Colonic mucosa (tissue), 4 donors: ENCODE measurements at regions not wholly inside any gene's neighbourhood (a gene's known extent, or its start where the extent isn't known, plus 50 kb on each side); places are given as distances from the start of the nearest gene placed in this dataset.

Source experiments
- DNase-seq: peaks from one replicate; pipeline ENCODE4 v3.0.0-alpha.2; 2020
- H3K27ac ChIP-seq: fragments of 200-600 bp; one replicate; pipeline ENCODE4 v1.8.0; 2021
- H3K27me3 ChIP-seq: fragments of 200-600 bp; one replicate; pipeline ENCODE4 v1.8.0; 2021
- H3K36me3 ChIP-seq: fragments of 200-600 bp; one replicate; pipeline ENCODE4 v1.8.0; 2021
- H3K4me1 ChIP-seq: fragments of 200-600 bp; one replicate; pipeline ENCODE4 v1.8.0; 2021; ENCODE audit warnings: mild to moderate bottlenecking
- H3K4me3 ChIP-seq: fragments of 200-600 bp; one replicate; pipeline ENCODE4 v1.8.0; 2021
- H3K9ac ChIP-seq, 2 donors: one replicate each; pipeline ENCODE4 v1.7.0; 2013; ENCODE audit warnings: control low read depth in 2 of 2, low read depth in 2 of 2, low read length in 2 of 2
- H3K9me3 ChIP-seq: fragments of 200-600 bp; one replicate; pipeline ENCODE4 v1.8.0; 2021
- intact Hi-C: fragments of 100-400 bp; cut with DNase I; formaldehyde crosslinking; loops from one replicate; pipeline ENCODE4 v1.14.1; 2022
- TF ChIP-seq, protein P1 (sequence below): fragments of 200-600 bp; IDR thresholded peaks from one replicate; pipeline ENCODE4 v1.8.0; 2022; ENCODE audit warnings: antibody characterized with exemption, mild to moderate bottlenecking
- donor health status: healthy.
- donor health status: DM: no; HTN: no; CAD: no.
- donor health status: DM: no; HTN: no; CAD: no.

DNA sequence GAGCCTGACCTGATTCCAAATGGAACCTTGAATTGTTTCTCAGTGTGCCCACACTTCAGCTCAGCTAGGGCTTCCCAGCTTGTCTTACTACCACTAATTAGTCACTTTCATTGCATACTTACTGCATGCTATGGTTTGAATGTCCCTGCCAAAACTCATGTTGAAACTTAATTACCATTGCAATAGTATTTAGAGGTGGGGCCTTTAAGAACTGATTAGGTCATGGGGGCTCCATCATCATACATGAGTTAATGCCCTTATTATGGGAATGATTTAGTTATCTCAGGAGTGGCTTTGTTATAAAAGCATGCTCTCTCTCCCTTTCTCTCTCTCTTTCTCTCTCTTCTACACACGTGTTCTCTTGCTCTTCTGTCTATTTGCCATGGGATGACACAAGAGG lies 68.3 kb downstream of the NENF start:
- Histone ChIP-seq H3K27ac (no peak overlapping the region), H3K36me3 (no peaks in the 10 kb centered on the region), H3K4me1 (no peaks in the 10 kb centered on the region), H3K9ac (no peak overlapping the region), H3K4me3 (no peak overlapping the region), H3K9me3 (no peaks in the 10 kb centered on the region), H3K27me3 (no peaks in the 10 kb centered on the region)
- TF ChIP-seq, protein P1, sequence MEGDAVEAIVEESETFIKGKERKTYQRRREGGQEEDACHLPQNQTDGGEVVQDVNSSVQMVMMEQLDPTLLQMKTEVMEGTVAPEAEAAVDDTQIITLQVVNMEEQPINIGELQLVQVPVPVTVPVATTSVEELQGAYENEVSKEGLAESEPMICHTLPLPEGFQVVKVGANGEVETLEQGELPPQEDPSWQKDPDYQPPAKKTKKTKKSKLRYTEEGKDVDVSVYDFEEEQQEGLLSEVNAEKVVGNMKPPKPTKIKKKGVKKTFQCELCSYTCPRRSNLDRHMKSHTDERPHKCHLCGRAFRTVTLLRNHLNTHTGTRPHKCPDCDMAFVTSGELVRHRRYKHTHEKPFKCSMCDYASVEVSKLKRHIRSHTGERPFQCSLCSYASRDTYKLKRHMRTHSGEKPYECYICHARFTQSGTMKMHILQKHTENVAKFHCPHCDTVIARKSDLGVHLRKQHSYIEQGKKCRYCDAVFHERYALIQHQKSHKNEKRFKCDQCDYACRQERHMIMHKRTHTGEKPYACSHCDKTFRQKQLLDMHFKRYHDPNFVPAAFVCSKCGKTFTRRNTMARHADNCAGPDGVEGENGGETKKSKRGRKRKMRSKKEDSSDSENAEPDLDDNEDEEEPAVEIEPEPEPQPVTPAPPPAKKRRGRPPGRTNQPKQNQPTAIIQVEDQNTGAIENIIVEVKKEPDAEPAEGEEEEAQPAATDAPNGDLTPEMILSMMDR: no peak
- no peak for DNase-seq
- intact Hi-C loops: no loop called here

DNA sequence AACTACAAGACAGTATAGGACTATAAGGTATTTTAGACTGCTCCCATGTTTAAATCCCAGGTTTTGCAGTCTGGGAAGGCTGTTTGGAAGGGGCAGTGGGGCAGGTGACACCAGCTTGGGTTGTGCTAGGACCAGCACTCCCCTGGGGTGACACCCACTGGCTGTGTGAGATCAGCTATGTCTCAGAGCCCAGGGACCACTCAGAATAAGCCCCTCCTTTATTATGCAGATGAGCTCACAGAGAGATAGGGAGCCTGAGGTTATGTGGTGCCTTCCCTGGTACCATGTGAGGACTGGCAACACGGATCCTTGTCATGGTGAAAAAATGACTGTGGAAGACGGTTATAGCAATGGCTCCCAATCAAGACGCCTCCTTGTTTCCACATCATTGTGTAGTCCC lies 71.0 kb downstream of the NENF start:
- no peak overlapping the region for H3K4me3 ChIP-seq
- no peaks in the 10 kb centered on the region for H3K9me3 ChIP-seq
- intact Hi-C loops: no loop called here
- H3K4me1 ChIP-seq: no peaks in the 10 kb centered on the region
- H3K27ac ChIP-seq: no peak overlapping the region
- H3K9ac ChIP-seq: no peak overlapping the region
- no peak for DNase-seq
- H3K36me3 ChIP-seq: no peaks in the 10 kb centered on the region
- no peaks in the 10 kb centered on the region for H3K27me3 ChIP-seq
- TF ChIP-seq, protein P1: no peak

DNA sequence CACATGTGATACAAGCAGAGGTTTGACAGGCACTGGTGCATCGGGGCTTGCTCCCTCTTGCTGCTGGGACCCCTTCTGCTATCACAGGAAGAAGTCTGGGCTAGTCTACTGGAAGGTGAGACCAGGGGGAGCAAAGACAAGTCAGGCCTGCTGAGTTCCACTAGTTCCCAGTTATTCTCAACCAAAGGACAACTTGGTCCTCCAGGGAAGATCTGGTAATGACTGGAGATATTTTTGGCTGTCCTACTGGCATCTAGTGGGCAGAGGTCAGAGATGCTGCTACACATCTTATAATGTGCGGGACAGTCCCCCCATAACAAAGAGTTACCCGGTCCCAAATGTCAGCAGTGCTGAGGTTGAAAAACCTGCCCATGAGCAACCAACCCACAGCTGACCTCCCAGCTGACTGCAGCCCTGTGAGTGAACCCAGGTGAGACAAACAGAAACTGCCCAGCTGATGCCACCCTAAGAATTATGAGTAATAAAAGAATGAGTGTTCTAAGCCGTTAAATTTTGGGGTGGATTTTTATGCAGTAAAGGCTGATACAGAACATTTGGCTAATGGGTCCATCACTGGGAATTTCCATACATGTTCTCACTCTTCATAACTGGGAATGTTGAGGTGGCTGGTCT lies 71.6 kb downstream of the NENF start:
- H3K27ac ChIP-seq: no peak overlapping the region
- intact Hi-C loops: no loop called here
- no peaks in the 10 kb centered on the region for H3K9me3 ChIP-seq

DNA sequence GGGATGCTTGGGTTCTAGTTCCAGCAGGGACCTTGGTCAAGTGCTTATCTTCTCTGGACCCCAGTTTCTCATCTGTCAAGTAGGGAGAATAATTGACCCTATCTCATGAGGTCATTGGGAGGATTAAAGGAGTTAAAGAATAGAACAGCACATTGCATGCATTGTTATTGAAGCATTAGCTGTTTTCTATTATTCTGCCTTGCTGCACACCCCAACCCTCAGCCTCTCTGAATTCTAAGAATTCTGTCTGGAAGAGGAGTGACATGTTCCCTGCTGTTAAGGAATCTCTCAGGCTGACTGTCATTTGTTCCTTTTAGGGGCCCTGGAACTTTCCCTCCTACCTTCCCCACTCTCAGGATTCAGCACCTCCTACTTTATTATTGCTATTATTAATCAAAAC lies 73.9 kb downstream of the NENF start:
- intact Hi-C loops: no loop called here
- Histone ChIP-seq H3K4me1 (no peaks in the 10 kb centered on the region), H3K27ac (no peak overlapping the region), H3K9ac (no peak overlapping the region), H3K36me3 (no peaks in the 10 kb centered on the region), H3K4me3 (no peak overlapping the region), H3K27me3 (no peaks in the 10 kb centered on the region), H3K9me3 (no peaks in the 10 kb centered on the region)
- TF ChIP-seq, protein P1: no peak
- DNase-seq: no peak

More for the DNA sequence above, 71.6 kb downstream of the NENF start:
- Histone ChIP-seq H3K27me3 (no peaks in the 10 kb centered on the region), H3K9ac (no peak overlapping the region), H3K36me3 (no peaks in the 10 kb centered on the region), H3K4me1 (no peaks in the 10 kb centered on the region), H3K4me3 (no peak overlapping the region)
- DNase-seq: no peak
- TF ChIP-seq, protein P1: no peak

DNA sequence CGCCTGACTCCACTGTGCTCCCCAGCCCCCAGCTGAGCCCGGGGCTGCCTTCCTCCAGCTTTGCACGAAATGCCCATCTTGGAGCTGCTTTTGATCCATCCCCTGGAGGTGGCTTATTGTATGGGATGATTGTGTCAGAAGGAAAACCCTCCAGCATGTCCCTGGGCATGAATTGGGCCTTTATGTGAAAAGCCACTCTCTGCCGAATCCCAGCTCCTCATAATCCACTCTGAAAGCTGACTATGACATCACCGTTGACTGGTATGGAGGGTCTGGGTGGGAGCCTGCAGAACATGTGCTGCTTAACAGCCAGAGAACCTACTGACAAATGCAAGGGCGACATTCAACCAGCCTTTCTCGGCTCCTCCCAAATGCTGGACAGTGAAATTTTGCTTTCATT lies 74.6 kb downstream of the NENF start:
- intact Hi-C loops: no loop called here

More for the DNA sequence above, 74.6 kb downstream of the NENF start:
- Histone ChIP-seq H3K27me3 (no peaks in the 10 kb centered on the region), H3K9ac (no peak overlapping the region), H3K4me3 (no peak overlapping the region), H3K9me3 (no peaks in the 10 kb centered on the region), H3K36me3 (no peaks in the 10 kb centered on the region), H3K4me1 (no peaks in the 10 kb centered on the region), H3K27ac (no peak overlapping the region)
- TF ChIP-seq, protein P1: no peak
- no peak for DNase-seq
